Caco-2 (cell line): ENCODE measurements at regions not wholly inside any gene's neighbourhood (a gene's known extent, or its start where the extent isn't known, plus 50 kb on each side); places are given as distances from the start of the nearest gene placed in this dataset.

Experiments used
- BruUV-seq: library from RNA; stranded (reverse); fragments of 400-500 nt; replicated peaks from 2 replicates; lab custom pipeline; 2021; lab: Mats Ljungman, UMichigan
- CTCF ChIA-PET: fragments of 300-600 bp; sonication (Branson Sonifier 250); formaldehyde crosslinking; loops from one replicate; lab custom pipeline; 2022; ENCODE audit warnings: antibody characterized with exemption; lab: Charles Lee
- POLR2A ChIA-PET: fragments of 300-600 bp; sonication (Branson Sonifier 250); formaldehyde crosslinking; loops from one replicate; lab custom pipeline; 2022; ENCODE audit warnings: antibody characterized with exemption; lab: Charles Lee
- DNase-seq, 2 experiments: peaks; one replicate each; pipeline versions ENCODE4 v3.0.0 to v3.0.0-alpha.2; 2020 to 2022
- H3K27me3 ChIP-seq: replicated peaks from 2 replicates; pipeline ENCODE4 v1.6.0; 2011; ENCODE audit warnings: low read length; ENCODE audit not compliant: control insufficient read depth, insufficient read depth
- H3K36me3 ChIP-seq: 2 replicates; pipeline ENCODE4 v1.5.1; 2011; ENCODE audit warnings: low read length; ENCODE audit not compliant: control insufficient read depth, insufficient read depth
- H3K4me1 ChIP-seq: fragments of 250-450 bp; sonication (Bioruptor Pico); 2 replicates; pipeline ENCODE4 v1.5.1; 2020; ENCODE audit warnings: mild to moderate bottlenecking
- H3K4me3 ChIP-seq: 2 replicates; pipeline ENCODE4 v1.5.1; 2011; ENCODE audit warnings: low read depth, mild to moderate bottlenecking, control low read depth, low read length
- H3K9me3 ChIP-seq: fragments of 250-450 bp; sonication (Bioruptor Pico); 2 replicates; pipeline ENCODE4 v1.5.1; 2020; ENCODE audit warnings: mild to moderate bottlenecking, moderate library complexity
- H3K27ac Mint-ChIP-seq: one replicate; pipeline ENCODE4 v1.8.0; 2022; ENCODE audit warnings: mixed read lengths; ENCODE audit not compliant: unreplicated experiment
- H3K27me3 Mint-ChIP-seq: one replicate; pipeline ENCODE4 v1.8.0; 2022; ENCODE audit warnings: mixed read lengths; ENCODE audit not compliant: insufficient read depth, unreplicated experiment
- H3K36me3 Mint-ChIP-seq: one replicate; pipeline ENCODE4 v1.8.0; 2022; ENCODE audit warnings: mild to moderate bottlenecking, mixed read lengths; ENCODE audit not compliant: insufficient read depth, unreplicated experiment
- H3K4me1 Mint-ChIP-seq: one replicate; pipeline ENCODE4 v1.8.0; 2022; ENCODE audit warnings: low read depth, mixed read lengths; ENCODE audit not compliant: unreplicated experiment
- H3K4me3 Mint-ChIP-seq: one replicate; pipeline ENCODE4 v1.8.0; 2022; ENCODE audit warnings: mild to moderate bottlenecking, moderate library complexity, mixed read lengths; ENCODE audit not compliant: unreplicated experiment
- H3K9me3 Mint-ChIP-seq: one replicate; pipeline ENCODE4 v1.8.0; 2022; ENCODE audit warnings: mixed read lengths; ENCODE audit not compliant: unreplicated experiment
- CTCF ChIP-seq, 2 experiments: fragments of 200-600 bp in 1 of 2; IDR thresholded peaks; 1 replicate in 1 of 2; 2 replicates in 1 of 2; pipeline versions ENCODE4 v1.5.1 to v1.8.0; 2011 to 2022; ENCODE audit warnings: antibody characterized with exemption in 1 of 2, control low read depth in 1 of 2, inconsistent platforms in 1 of 2, low read depth in 1 of 2, low read length in 1 of 2, mild to moderate bottlenecking in 1 of 2, moderate library complexity in 1 of 2; ENCODE audit not compliant: insufficient read depth in 1 of 2, severe bottlenecking in 1 of 2, unreplicated experiment in 1 of 2
- intact Hi-C: fragments of 100-400 bp; cut with micrococcal nuclease; formaldehyde crosslinking; loops from one replicate; pipeline ENCODE4 v1.10.0; 2022; ENCODE audit not compliant: unreplicated experiment

GRCh38 chr5:89228355-89228754 is 345.4 kb upstream of the MEF2C start:
- CTCF ChIA-PET, result no interaction called here
- Mint-ChIP-seq H3K27ac (no peak overlapping the region), H3K4me1 (no peaks in the 10 kb centered on the region), H3K36me3 (no peaks in the 10 kb centered on the region), H3K27me3 (peaks cover 8% of the 10 kb centered on the region), H3K4me3 (no peak overlapping the region), H3K9me3 (no peaks in the 10 kb centered on the region)
- no peak for TF ChIP-seq CTCF (IDR thresholded peaks at IDR 0.05; ENCODE audit: insufficient read depth in 1 of 2, low read depth in 1 of 2, low read length in 1 of 2, severe bottlenecking in 1 of 2, unreplicated experiment in 1 of 2)
- intact Hi-C loops, result no loop called here
- no peak for DNase-seq
- Histone ChIP-seq H3K4me1 (no peaks in the 10 kb centered on the region), H3K4me3 (no peak overlapping the region), H3K36me3 (no peaks in the 10 kb centered on the region), H3K27me3 (no peaks in the 10 kb centered on the region), H3K9me3 (no peaks in the 10 kb centered on the region)
- POLR2A ChIA-PET, result no interaction called here
- no TSS peak for BruUV-seq

- Histone ChIP-seq H3K9me3 (no peaks in the 10 kb centered on the region), H3K4me3 (no peak overlapping the region), H3K36me3 (no peaks in the 10 kb centered on the region), H3K4me1 (no peaks in the 10 kb centered on the region), H3K27me3 (no peaks in the 10 kb centered on the region)
- POLR2A ChIA-PET, result no interaction called here
- peaks cover 2% of the 10 kb centered on the region for H3K27me3 Mint-ChIP-seq
- no peak overlapping the region for H3K4me3 Mint-ChIP-seq
- DNase-seq, result no peak
- CTCF ChIA-PET, result no interaction called here
- no peaks in the 10 kb centered on the region for H3K4me1 Mint-ChIP-seq
- intact Hi-C loops, result no loop called here
- no peaks in the 10 kb centered on the region for H3K9me3 Mint-ChIP-seq
- no peaks in the 10 kb centered on the region for H3K36me3 Mint-ChIP-seq
- no peak overlapping the region for H3K27ac Mint-ChIP-seq
- TF ChIP-seq CTCF (IDR thresholded peaks at IDR 0.05; ENCODE audit: insufficient read depth in 1 of 2, low read depth in 1 of 2, low read length in 1 of 2, severe bottlenecking in 1 of 2, unreplicated experiment in 1 of 2), result no peak
- no TSS peak for BruUV-seq
These were observed 335.4 kb upstream of the MEF2C start for GRCh38 chr5:89218364-89218763.

- peaks cover 2% of the 10 kb centered on the region for H3K27me3 Mint-ChIP-seq
- BruUV-seq, result no TSS peak
- no peak for DNase-seq
- TF ChIP-seq CTCF (IDR thresholded peaks at IDR 0.05; ENCODE audit: insufficient read depth in 1 of 2, low read depth in 1 of 2, low read length in 1 of 2, severe bottlenecking in 1 of 2, unreplicated experiment in 1 of 2), result no peak
- POLR2A ChIA-PET, result no interaction called here
- H3K4me1 Mint-ChIP-seq, result no peaks in the 10 kb centered on the region
- no peak overlapping the region for H3K27ac Mint-ChIP-seq
- no peak overlapping the region for H3K4me3 Mint-ChIP-seq
- intact Hi-C loops, result loop anchor here (1.0 kb wide), 1 partner anchor 45 kb away; no protein-coding TSS in a partner anchor
- Histone ChIP-seq H3K4me3 (no peak overlapping the region), H3K36me3 (no peaks in the 10 kb centered on the region), H3K27me3 (no peaks in the 10 kb centered on the region), H3K9me3 (no peaks in the 10 kb centered on the region), H3K4me1 (no peaks in the 10 kb centered on the region)
- H3K9me3 Mint-ChIP-seq, result no peaks in the 10 kb centered on the region
- H3K36me3 Mint-ChIP-seq, result no peaks in the 10 kb centered on the region
- CTCF ChIA-PET, result no interaction called here
These were observed 333.6 kb upstream of the MEF2C start for GRCh38 chr5:89216606-89217005.
